HepG2 (cell line): ENCODE measurements at regions not wholly inside any gene's neighbourhood (a gene's known extent, or its start where the extent isn't known, plus 50 kb on each side); places are given as distances from the start of the nearest gene placed in this dataset.

Source experiments
- ATAC-seq: fragments of 200-7000 bp; cut with Tn5 transposase; 3 replicates; pipeline ENCODE4 v1.9.1; 2020; ENCODE audit warnings: mild to moderate bottlenecking, moderate library complexity
- BruUV-seq: library from RNA; stranded (reverse); fragments of 400-500 nt; replicated peaks from 2 replicates; lab custom pipeline; 2021; lab: Mats Ljungman, UMichigan
- CTCF ChIA-PET: fragments of 300-600 bp; formaldehyde crosslinking; extraction: SDS; loops from one replicate; lab custom pipeline; 2021; ENCODE audit warnings: low total read pairs, inconsistent platforms, low intra/inter-chr PET ratio; lab: Yijun Ruan, JAX
- POLR2A ChIA-PET: fragments of 350-600 bp; sonication (Branson Sonifier 250); formaldehyde crosslinking; loops from one replicate; lab custom pipeline; 2020; ENCODE audit warnings: antibody characterized with exemption, inconsistent platforms; lab: Yijun Ruan, JAX
- DNase-seq: peaks from one replicate; pipeline ENCODE4 v3.0.0-alpha.2; 2015; ENCODE audit warnings: low spot score
- FAIRE-seq: peaks from 3 replicates; lab custom pipeline; 2011; peaks lifted over from hg19 to GRCh38; lab: Jason Lieb, UNC
- H2AFZ ChIP-seq: one replicate; pipeline ENCODE4 v1.6.1; 2011; ENCODE audit warnings: low read length, inconsistent platforms
- H3K27ac ChIP-seq: fragments of 300-600 bp; 3 replicates; pipeline ENCODE4 v1.8.0; 2011; ENCODE audit warnings: mixed run types, mild to moderate bottlenecking, mixed read lengths, low read length, inconsistent platforms; ENCODE audit not compliant: insufficient read depth; ENCODE audit errors: extremely low read length
- H3K27me3 ChIP-seq, 2 experiments: fragments of 200-600 bp in 1 of 2; 2 replicates in 1 of 2; 3 replicates in 1 of 2; pipeline versions ENCODE4 v1.6.0 to v1.8.0; 2011; ENCODE audit warnings: low read length in 2 of 2, mild to moderate bottlenecking in 2 of 2, moderate library complexity in 2 of 2, inconsistent platforms in 1 of 2; ENCODE audit not compliant: insufficient read depth in 2 of 2, control insufficient read depth in 1 of 2
- H3K36me3 ChIP-seq, 2 experiments: fragments of 200-600 bp in 1 of 2; replicated peaks in 1 of 2; 2 replicates in 1 of 2; 3 replicates in 1 of 2; pipeline versions ENCODE4 v1.5.1 to v1.8.0; 2011; ENCODE audit warnings: low read length in 2 of 2, inconsistent platforms in 1 of 2; ENCODE audit not compliant: insufficient read depth in 2 of 2, control insufficient read depth in 1 of 2
- H3K4me1 ChIP-seq: 2 replicates; pipeline ENCODE4 v1.5.1; 2012; ENCODE audit warnings: low read length, inconsistent platforms; ENCODE audit not compliant: insufficient read depth
- H3K4me2 ChIP-seq: 2 replicates; pipeline ENCODE4 v1.6.0; 2011; ENCODE audit warnings: low read depth, low read length, inconsistent platforms
- H3K4me3 ChIP-seq, 3 experiments: fragments of 200-600 bp in 1 of 3; sonication (generic), shearing (Covaris generic) in 1 of 3; replicated peaks in 1 of 3; 2 replicates each; pipeline ENCODE4 v1.5.1; 2011 to 2016; ENCODE audit warnings: low read length in 3 of 3, inconsistent platforms in 2 of 3, low read depth in 2 of 3, mild to moderate bottlenecking in 2 of 3, control low read depth in 1 of 3, mixed read lengths in 1 of 3; ENCODE audit not compliant: insufficient read depth in 1 of 3
- H3K79me2 ChIP-seq: one replicate; pipeline ENCODE4 v1.6.1; 2011; ENCODE audit warnings: low read length, inconsistent platforms; ENCODE audit not compliant: insufficient read depth
- H3K9ac ChIP-seq: 2 replicates; pipeline ENCODE4 v1.6.0; 2011; ENCODE audit warnings: mild to moderate bottlenecking, low read depth, low read length, inconsistent platforms; ENCODE audit not compliant: insufficient read depth
- H3K9me3 ChIP-seq: 2 replicates; pipeline ENCODE4 v1.5.1; 2012; ENCODE audit warnings: mild to moderate bottlenecking, low read length
- H4K20me1 ChIP-seq: 2 replicates; pipeline ENCODE4 v1.6.0; 2011; ENCODE audit warnings: inconsistent platforms, mild to moderate bottlenecking, low read length, moderate library complexity; ENCODE audit not compliant: insufficient read depth
- BRCA1 ChIP-seq: sonication (generic); formaldehyde crosslinking; IDR thresholded peaks from 2 replicates; pipeline ENCODE4 v1.4.0; 2020; ENCODE audit warnings: missing genetic modification reagents
- CC2D1A ChIP-seq: sonication (generic); formaldehyde crosslinking; IDR thresholded peaks from 2 replicates; pipeline ENCODE4 v1.8.1; 2023; ENCODE audit warnings: mild to moderate bottlenecking, missing genetic modification reagents
- CSRNP1 ChIP-seq: sonication (generic); formaldehyde crosslinking; IDR thresholded peaks from 2 replicates; pipeline ENCODE4 v1.8.1; 2023; ENCODE audit warnings: mild to moderate bottlenecking, missing genetic modification reagents
- DZIP1 ChIP-seq: sonication (generic); formaldehyde crosslinking; IDR thresholded peaks from 2 replicates; pipeline ENCODE4 v1.5.0; 2020; ENCODE audit warnings: mild to moderate bottlenecking, missing genetic modification reagents
- EED ChIP-seq: sonication (generic); formaldehyde crosslinking; IDR thresholded peaks from 2 replicates; pipeline ENCODE4 v1.5.0; 2020; ENCODE audit warnings: mild to moderate bottlenecking, missing genetic modification reagents
- HOXA9 ChIP-seq: sonication (generic); formaldehyde crosslinking; IDR thresholded peaks from 2 replicates; pipeline ENCODE4 v1.8.1; 2022; ENCODE audit warnings: missing genetic modification reagents, mild to moderate bottlenecking, moderate library complexity, borderline replicate concordance
- JARID2 ChIP-seq: sonication (generic); formaldehyde crosslinking; IDR thresholded peaks from 2 replicates; pipeline ENCODE4 v1.8.1; 2023; ENCODE audit warnings: missing genetic modification reagents, inconsistent platforms; ENCODE audit not compliant: insufficient replicate concordance
- KLF12 ChIP-seq: sonication (generic); formaldehyde crosslinking; IDR thresholded peaks from 2 replicates; pipeline ENCODE4 v1.4.0; 2020; ENCODE audit warnings: missing genetic modification reagents, borderline replicate concordance
- MAFK ChIP-seq, 2 experiments: IDR thresholded peaks in 1 of 2; conservative IDR thresholded peaks in 1 of 2; 2 replicates each; pipeline ENCODE4 v1.6.1; 2011; ENCODE audit warnings: improper control_type of control experiment in 2 of 2, low read length in 2 of 2
- MBD4 ChIP-seq: IDR thresholded peaks from 2 replicates; pipeline ENCODE4 v1.6.1; 2012; ENCODE audit warnings: low read length, inconsistent platforms, borderline replicate concordance
- MED13 ChIP-seq: sonication (generic); formaldehyde crosslinking; IDR thresholded peaks from 2 replicates; pipeline ENCODE4 v1.5.0; 2020; ENCODE audit warnings: missing genetic modification reagents
- ZFP90 ChIP-seq: sonication (generic); formaldehyde crosslinking; IDR thresholded peaks from 2 replicates; pipeline ENCODE4 v1.8.0; 2022; ENCODE audit warnings: missing genetic modification reagents, mild to moderate bottlenecking, inconsistent platforms, borderline replicate concordance
- ZMAT5 ChIP-seq: sonication (generic); formaldehyde crosslinking; IDR thresholded peaks from 2 replicates; pipeline ENCODE4 v1.5.0; 2020; ENCODE audit warnings: mild to moderate bottlenecking, low read depth, missing genetic modification reagents, borderline replicate concordance
- ZNF616 ChIP-seq: sonication (generic); formaldehyde crosslinking; IDR thresholded peaks from 2 replicates; pipeline ENCODE4 v1.5.0; 2020; ENCODE audit warnings: low read depth, mild to moderate bottlenecking, missing genetic modification reagents
- WGBS: methylation state at CpG from one replicate; pipeline ENCODE4 v1.1.6; 2017; ENCODE audit warnings: low lambda C conversion rate; 5-methylcytosine and 5-hydroxymethylcytosine counted together
- in situ Hi-C: cut with HindIII; loops from 2 replicates; pipeline ENCODE4 v1.10.0; 2017; ENCODE audit warnings: low pct_unique_long_range_greater_than_20kb; ENCODE audit not compliant: extremely low pct_ligation_motif_present
- intact Hi-C: fragments of 100-400 bp; cut with micrococcal nuclease; formaldehyde crosslinking; loops from one replicate; pipeline ENCODE4 v1.10.0; 2022; ENCODE audit not compliant: unreplicated experiment
- TF ChIP-seq, protein P1 (sequence below): sonication (generic); formaldehyde crosslinking; IDR thresholded peaks from 2 replicates; pipeline ENCODE4 v1.4.0; 2020; ENCODE audit warnings: missing genetic modification reagents

GRCh38 chr20:18928626-18929025 lies 115.0 kb downstream of the SCP2D1 start:
- FAIRE-seq (no peak), ATAC-seq (no peak), DNase-seq (no peak)
- no peaks in the 10 kb centered on the region for H4K20me1 ChIP-seq
- H3K27me3 ChIP-seq = no peaks in the 10 kb centered on the region
- intact Hi-C loops = no loop called here
- no peak overlapping the region for H3K27ac ChIP-seq
- H3K4me1 ChIP-seq = no peaks in the 10 kb centered on the region
- no peak overlapping the region for H2AFZ ChIP-seq
- BruUV-seq = no TSS peak
- no peaks in the 10 kb centered on the region for H3K9me3 ChIP-seq
- in situ Hi-C loops = no loop called here
- H3K79me2 ChIP-seq = no peaks in the 10 kb centered on the region
- no peak overlapping the region for H3K4me2 ChIP-seq
- ChIA-PET CTCF (no interaction called here), POLR2A (no interaction called here)
- H3K4me3 ChIP-seq = no peak overlapping the region
- TF ChIP-seq BRCA1 (no peak), HOXA9 (CRISPR knock-in tag) (no peak)
- no peaks in the 10 kb centered on the region for H3K36me3 ChIP-seq
- H3K9ac ChIP-seq = no peak overlapping the region

GRCh38 chr20:18929800-18930199 lies 116.2 kb downstream of the SCP2D1 start:
- 5% methylated on average over 1 of the region's 1 CpG for WGBS
- Histone ChIP-seq H4K20me1 (no peaks in the 10 kb centered on the region), H3K4me1 (no peaks in the 10 kb centered on the region), H3K4me2 (no peak overlapping the region), H3K36me3 (no peaks in the 10 kb centered on the region), H3K9ac (no peak overlapping the region), H3K4me3 (no peak overlapping the region), H3K79me2 (no peaks in the 10 kb centered on the region), H3K9me3 (no peaks in the 10 kb centered on the region), H3K27ac (no peak overlapping the region), H2AFZ (no peak overlapping the region), H3K27me3 (no peaks in the 10 kb centered on the region)
- POLR2A ChIA-PET = no interaction called here
- ATAC-seq (no peak), DNase-seq (no peak), FAIRE-seq (no peak)
- no TSS peak for BruUV-seq
- in situ Hi-C loops (no loop called here), intact Hi-C loops (no loop called here)
- CTCF ChIA-PET = no interaction called here
- no peak for TF ChIP-seq MED13
- TF ChIP-seq EED (CRISPR knock-in tag) = no peak
- TF ChIP-seq KLF12 (CRISPR knock-in tag) = no peak
- TF ChIP-seq BRCA1 = no peak
- TF ChIP-seq MBD4 = no peak
- no peak for TF ChIP-seq CSRNP1 (CRISPR knock-in tag)
- TF ChIP-seq, protein P1, sequence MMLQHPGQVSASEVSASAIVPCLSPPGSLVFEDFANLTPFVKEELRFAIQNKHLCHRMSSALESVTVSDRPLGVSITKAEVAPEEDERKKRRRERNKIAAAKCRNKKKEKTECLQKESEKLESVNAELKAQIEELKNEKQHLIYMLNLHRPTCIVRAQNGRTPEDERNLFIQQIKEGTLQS = no peak
- no peak for TF ChIP-seq ZMAT5 (CRISPR knock-in tag)
- TF ChIP-seq ZFP90 (CRISPR knock-in tag) = no peak
- no peak for TF ChIP-seq JARID2 (CRISPR knock-in tag)
- TF ChIP-seq CC2D1A (CRISPR knock-in tag) = no peak
- no peak for TF ChIP-seq ZNF616 (CRISPR knock-in tag)
- TF ChIP-seq DZIP1 (CRISPR knock-in tag) = no peak
- no peak for TF ChIP-seq MAFK (conservative IDR thresholded peaks at IDR 0.05 in 1 of 2, IDR thresholded peaks at IDR 0.05 in 1 of 2; ENCODE audit: low read length in 2 of 2)
